Psoas muscle (tissue), 7 donors: ENCODE measurements at regions not wholly inside any gene's neighbourhood (a gene's known extent, or its start where the extent isn't known, plus 50 kb on each side); places are given as distances from the start of the nearest gene placed in this dataset.

Experiments used
- ATAC-seq, 4 donors: fragments of 200-7000 bp; cut with Tn5 transposase; one replicate each; pipeline ENCODE4 v1.9.1; 2020; ENCODE audit warnings: moderate library complexity in 3 of 4, mild to moderate bottlenecking in 2 of 4
- DNase-seq, 2 donors: peaks; one replicate each; pipeline ENCODE4 v3.0.0-alpha.2; 2020
- H3K27ac ChIP-seq: fragments of 200-600 bp; one replicate; pipeline ENCODE4 v1.8.0; 2022
- H3K27me3 ChIP-seq, 3 donors: fragments of 200-600 bp in 1 of 3; one replicate each; pipeline versions ENCODE4 v1.6.1 to v1.8.0; 2013 to 2022; ENCODE audit warnings: low read length in 2 of 3, mild to moderate bottlenecking in 2 of 3, moderate library complexity in 1 of 3; ENCODE audit not compliant: insufficient read depth in 3 of 3
- H3K36me3 ChIP-seq, 2 donors: fragments of 200-600 bp in 1 of 2; one replicate each; pipeline versions ENCODE4 v1.6.1 to v1.8.0; 2013 to 2022; ENCODE audit warnings: low read depth in 1 of 2, mild to moderate bottlenecking in 1 of 2, moderate library complexity in 1 of 2; ENCODE audit not compliant: insufficient read depth in 1 of 2
- H3K4me1 ChIP-seq: fragments of 200-600 bp; one replicate; pipeline ENCODE4 v1.8.0; 2022
- H3K4me3 ChIP-seq: fragments of 200-600 bp; one replicate; pipeline ENCODE4 v1.8.0; 2022; ENCODE audit warnings: mild to moderate bottlenecking
- H3K9me3 ChIP-seq: fragments of 200-600 bp; one replicate; pipeline ENCODE4 v1.8.0; 2022
- CTCF ChIP-seq: fragments of 200-600 bp; IDR thresholded peaks from one replicate; pipeline ENCODE4 v1.8.0; 2022; ENCODE audit warnings: antibody characterized with exemption
- WGBS, 3 donors: extraction: QIAGEN DNeasy Blood & Tissue Kit; methylation state at CpG; one replicate each; pipeline versions ENCODE4 v1.1.6 to v1.1.7; 2013; 5-methylcytosine and 5-hydroxymethylcytosine counted together
- intact Hi-C, 2 donors: fragments of 100-400 bp; cut with DNase I; formaldehyde crosslinking; loops; one replicate each; pipeline versions ENCODE4 v1.11.0 to v1.14.2; 2022
- donor health status: healthy with polysubstance abuse.
- donor health status: DM: no; HTN: no; CAD: no; lungs with moderate emphysema.
- donor health status: Bipolar disorder and iron deficiency.
- donor health status: healthy.
- donor health status: DM: yes; HTN: yes; CAD: no.
- donor health status: DM: no; HTN: no; CAD: no.
- donor health status: DM: yes; HTN: yes; CAD: no.

- intact Hi-C loops: no loop called here
- Histone ChIP-seq H3K27me3 (peaks cover 0 to 5% (median 0%) of the 10 kb centered on the region in 3 donors), H3K4me3 (no peak overlapping the region), H3K9me3 (no peaks in the 10 kb centered on the region), H3K36me3 (no peaks in the 10 kb centered on the region), H3K4me1 (peaks cover 14% of the 10 kb centered on the region), H3K27ac (no peak overlapping the region)
- ATAC-seq (no peak), DNase-seq (no peak)
- TF ChIP-seq CTCF: no peak
- WGBS, 3 donors: 56 to 80% (median 61%) methylated on average over 3 of the region's 3 CpGs
Observed at GRCh38 chr14:56025191-56025590, 93.0 kb upstream of the PELI2 start.

- H3K9me3 ChIP-seq: no peaks in the 10 kb centered on the region
- H3K4me3 ChIP-seq: no peak overlapping the region
- TF ChIP-seq CTCF: no peak
- H3K4me1 ChIP-seq: peaks cover 14% of the 10 kb centered on the region
- ATAC-seq (no peak), DNase-seq (no peak)
- 42 to 94% (median 92%) methylated on average over 1 of the region's 1 CpG for WGBS, 3 donors
- H3K27ac ChIP-seq: no peak overlapping the region
- intact Hi-C loops: no loop called here
- no peaks in the 10 kb centered on the region for H3K36me3 ChIP-seq
- H3K27me3 ChIP-seq: peaks cover 0 to 5% (median 0%) of the 10 kb centered on the region in 3 donors
Observed at GRCh38 chr14:56026506-56026905, 91.7 kb upstream of the PELI2 start.

- WGBS, 3 donors: 88 to 92% (median 90%) methylated on average over 1 of the region's 1 CpG
- no peak for TF ChIP-seq CTCF
- Histone ChIP-seq H3K4me3 (no peak overlapping the region), H3K27me3 (no peaks in the 10 kb centered on the region), H3K36me3 (no peaks in the 10 kb centered on the region), H3K27ac (no peak overlapping the region), H3K9me3 (no peaks in the 10 kb centered on the region), H3K4me1 (peaks cover 14% of the 10 kb centered on the region)
- no peak for DNase-seq
- ATAC-seq: no peak
- intact Hi-C loops: no loop called here
Observed at GRCh38 chr14:56027421-56027820, 90.8 kb upstream of the PELI2 start.

GRCh38 chr14:56027916-56028712 is 90.1 kb upstream of the PELI2 start:
- H3K4me1 ChIP-seq: peaks cover 14% of the 10 kb centered on the region
- 35 to 44% (median 35%) methylated on average over 2 of the region's 2 CpGs for WGBS, 3 donors
- H3K4me3 ChIP-seq: no peak overlapping the region
- DNase-seq (no peak), ATAC-seq (peak in 2 of 4 donors; percentile 24 to 36)
- no peaks in the 10 kb centered on the region for H3K27me3 ChIP-seq
- no peaks in the 10 kb centered on the region for H3K9me3 ChIP-seq
- H3K27ac ChIP-seq: peak overlapping the region; percentile 27
- H3K36me3 ChIP-seq: no peaks in the 10 kb centered on the region
- intact Hi-C loops: no loop called here
- TF ChIP-seq CTCF: no peak

- 52 to 53% (median 53%) methylated on average over 5 of the region's 5 CpGs for WGBS, 3 donors
- Histone ChIP-seq H3K9me3 (no peaks in the 10 kb centered on the region), H3K4me1 (no peaks in the 10 kb centered on the region), H3K4me3 (no peak overlapping the region), H3K27ac (no peak overlapping the region), H3K36me3 (no peaks in the 10 kb centered on the region), H3K27me3 (peaks cover 0 to 4% (median 3%) of the 10 kb centered on the region in 3 donors)
- no peak for TF ChIP-seq CTCF
- DNase-seq (no peak), ATAC-seq (no peak)
- intact Hi-C loops: no loop called here
Observed at GRCh38 chr14:56036353-56036752, 81.9 kb upstream of the PELI2 start.
